ENCODE measurements at regions not wholly inside any gene's neighbourhood (a gene's known extent, or its start where the extent isn't known, plus 50 kb on each side); places are given as distances from the start of the nearest gene placed in this dataset.

GRCh38 chr2:120869036-120869729 is 133.5 kb downstream of the GLI2 start (continued):
- no peak for TF ChIP-seq ATF4 (CRISPR knock-in tag; IDR thresholded peaks at IDR 0.05)
- no peak for TF ChIP-seq HNRNPUL1 (IDR thresholded peaks at IDR 0.05; ENCODE audit: low read depth, low read length)

GRCh38 chr2:120869730-120870466 is 134.2 kb downstream of the GLI2 start:
- no peaks in the 10 kb centered on the region for H3K36me3 ChIP-seq (replicated peaks in 1 of 2; ENCODE audit: control insufficient read depth in 1 of 2, insufficient read depth in 2 of 2, low read length in 2 of 2)
- DNase-seq (ENCODE audit: low spot score), result no peak
- CTCF ChIA-PET (ENCODE audit: low intra/inter-chr PET ratio, low total read pairs), result no interaction called here
- no peak for ATAC-seq
- no peak overlapping the region for H3K9ac ChIP-seq (ENCODE audit: insufficient read depth, low read depth, low read length)
- no peak overlapping the region for H2AFZ ChIP-seq (ENCODE audit: low read length)
- in situ Hi-C loops (cut with HindIII; ENCODE audit: extremely low pct_ligation_motif_present, low pct_unique_long_range_greater_than_20kb) (no loop called here), intact Hi-C loops (cut with micrococcal nuclease; ENCODE audit: unreplicated experiment) (no loop called here)
- WGBS (ENCODE audit: low lambda C conversion rate), result 5% methylated on average over 5 of the region's 5 CpGs
- no peaks in the 10 kb centered on the region for H3K9me3 ChIP-seq (ENCODE audit: low read length)
- no peak overlapping the region for H3K4me2 ChIP-seq (ENCODE audit: low read depth, low read length)
- peaks cover 18 to 93% of the 10 kb centered on the region in 2 experiments; a peak in 4 of 5 replicates for H3K27me3 ChIP-seq (ENCODE audit: control insufficient read depth in 1 of 2, insufficient read depth in 2 of 2, low read length in 2 of 2)
- peaks cover 4% of the 10 kb centered on the region; the same call in 1 of the 2 replicates for H4K20me1 ChIP-seq (ENCODE audit: insufficient read depth, low read length)
- H3K27ac ChIP-seq (ENCODE audit: extremely low read length, insufficient read depth, low read length), result no peak overlapping the region
- BruUV-seq (replicated peaks), result no TSS peak
- FAIRE-seq, result no peak
- H3K79me2 ChIP-seq (ENCODE audit: insufficient read depth, low read length), result no peaks in the 10 kb centered on the region
- no peaks in the 10 kb centered on the region for H3K4me1 ChIP-seq (ENCODE audit: insufficient read depth, low read length)
- no peak overlapping the region for H3K4me3 ChIP-seq (replicated peaks in 1 of 3; ENCODE audit: insufficient read depth in 1 of 3, low read depth in 2 of 3, low read length in 3 of 3)
- POLR2A ChIA-PET, result no interaction called here
- no peak for TF ChIP-seq ARID5B (CRISPR knock-in tag; IDR thresholded peaks at IDR 0.05)
- no peak for TF ChIP-seq SNAI1 (CRISPR knock-in tag; IDR thresholded peaks at IDR 0.05; ENCODE audit: borderline replicate concordance)
- no peak for TF ChIP-seq DR1 (CRISPR knock-in tag; IDR thresholded peaks at IDR 0.05)
- no peak for TF ChIP-seq HMGXB3 (CRISPR knock-in tag; IDR thresholded peaks at IDR 0.05; ENCODE audit: borderline replicate concordance)
- TF ChIP-seq ZNF275 (CRISPR knock-in tag; IDR thresholded peaks at IDR 0.05; ENCODE audit: borderline replicate concordance), result no peak
- TF ChIP-seq KMT2A (CRISPR knock-in tag; IDR thresholded peaks at IDR 0.05), result no peak
- TF ChIP-seq ATF5 (CRISPR knock-in tag; IDR thresholded peaks at IDR 0.05; ENCODE audit: low read depth), result no peak

Measured in HepG2 (cell line).